H9 (cell line): ENCODE measurements at regions not wholly inside any gene's neighbourhood (a gene's known extent, or its start where the extent isn't known, plus 50 kb on each side); places are given as distances from the start of the nearest gene placed in this dataset.

Experiments
- DNase-seq: peaks from one replicate; pipeline ENCODE4 v3.0.0-alpha.2; 2017
- H2AFZ ChIP-seq: one replicate; pipeline ENCODE4 v1.6.1; 2013; ENCODE audit warnings: mild to moderate bottlenecking, low read length, control low read depth, moderate library complexity
- H2AK5ac ChIP-seq: 2 replicates; pipeline ENCODE4 v1.6.1; 2013; ENCODE audit warnings: low read length, control low read depth, mixed read lengths; ENCODE audit not compliant: insufficient read length
- H2BK120ac ChIP-seq: one replicate; pipeline ENCODE4 v1.6.1; 2013; ENCODE audit warnings: low read depth, mild to moderate bottlenecking, low read length, control low read depth, inconsistent platforms; ENCODE audit not compliant: poor library complexity, severe bottlenecking
- H2BK12ac ChIP-seq: 2 replicates; pipeline ENCODE4 v1.6.1; 2013; ENCODE audit warnings: low read length, control low read depth, mixed read lengths, low read depth; ENCODE audit not compliant: insufficient read length
- H2BK15ac ChIP-seq: 2 replicates; pipeline ENCODE4 v1.6.1; 2013; ENCODE audit warnings: low read depth, low read length, control low read depth
- H2BK20ac ChIP-seq: one replicate; pipeline ENCODE4 v1.6.1; 2013; ENCODE audit warnings: low read depth, mild to moderate bottlenecking, low read length, control low read depth, inconsistent platforms; ENCODE audit not compliant: poor library complexity, severe bottlenecking
- H2BK5ac ChIP-seq: 2 replicates; pipeline ENCODE4 v1.6.1; 2013; ENCODE audit warnings: low read length, control low read depth, mixed read lengths; ENCODE audit not compliant: insufficient read length
- H3K14ac ChIP-seq: 2 replicates; pipeline ENCODE4 v1.6.1; 2013; ENCODE audit warnings: low read length, control low read depth; ENCODE audit not compliant: insufficient read depth
- H3K18ac ChIP-seq: 2 replicates; pipeline ENCODE4 v1.6.1; 2013; ENCODE audit warnings: low read depth, mild to moderate bottlenecking, mixed read lengths, low read length, control low read depth; ENCODE audit not compliant: insufficient read length
- H3K23ac ChIP-seq: 2 replicates; pipeline ENCODE4 v1.6.1; 2013; ENCODE audit warnings: low read length, control low read depth, mixed read lengths, low read depth; ENCODE audit not compliant: insufficient read length
- H3K23me2 ChIP-seq: 2 replicates; pipeline ENCODE4 v1.6.1; 2013; ENCODE audit warnings: low read depth, mild to moderate bottlenecking, mixed read lengths, low read length, control low read depth; ENCODE audit not compliant: insufficient read length, poor library complexity, severe bottlenecking
- H3K27ac ChIP-seq: 2 replicates; pipeline ENCODE4 v1.5.1; 2013; ENCODE audit warnings: low read length, control low read depth, mixed read lengths, low read depth; ENCODE audit not compliant: insufficient read length
- H3K27me3 ChIP-seq: 2 replicates; pipeline ENCODE4 v1.6.1; 2013; ENCODE audit warnings: low read length, control low read depth, inconsistent platforms; ENCODE audit not compliant: insufficient read depth
- H3K4ac ChIP-seq: 2 replicates; pipeline ENCODE4 v1.6.1; 2013; ENCODE audit warnings: low read depth, mild to moderate bottlenecking, control low read depth, inconsistent platforms, low read length, moderate library complexity
- H3K4me1 ChIP-seq: 2 replicates; pipeline ENCODE4 v1.6.1; 2013; ENCODE audit warnings: low read length, control low read depth, inconsistent platforms; ENCODE audit not compliant: insufficient read depth
- H3K4me2 ChIP-seq: 2 replicates; pipeline ENCODE4 v1.6.1; 2013; ENCODE audit warnings: low read length, control low read depth, mixed read lengths; ENCODE audit not compliant: insufficient read length, insufficient read depth
- H3K56ac ChIP-seq: 2 replicates; pipeline ENCODE4 v1.6.1; 2013; ENCODE audit warnings: low read depth, mild to moderate bottlenecking, mixed read lengths, low read length, control low read depth; ENCODE audit not compliant: insufficient read length
- H3K79me1 ChIP-seq: 2 replicates; pipeline ENCODE4 v1.6.1; 2013; ENCODE audit warnings: low read depth, mild to moderate bottlenecking, moderate library complexity, low read length, control low read depth, inconsistent platforms; ENCODE audit not compliant: insufficient read depth, poor library complexity, severe bottlenecking
- H3K79me2 ChIP-seq: 2 replicates; pipeline ENCODE4 v1.6.1; 2013; ENCODE audit warnings: low read length, control low read depth, inconsistent platforms; ENCODE audit not compliant: insufficient read depth
- H3K9ac ChIP-seq: 2 replicates; pipeline ENCODE4 v1.6.1; 2013; ENCODE audit warnings: low read length, control low read depth, mixed read lengths; ENCODE audit not compliant: insufficient read length; ENCODE audit errors: extremely low read depth
- H3K9me3 ChIP-seq: one replicate; pipeline ENCODE4 v1.6.1; 2013; ENCODE audit warnings: low read depth, low read length, inconsistent platforms; ENCODE audit not compliant: control insufficient read depth
- H3T11ph ChIP-seq: one replicate; pipeline ENCODE4 v1.6.1; 2013; ENCODE audit warnings: mild to moderate bottlenecking, low read length, control low read depth, inconsistent platforms
- H4K20me1 ChIP-seq: one replicate; pipeline ENCODE4 v1.6.1; 2013; ENCODE audit not compliant: control insufficient read depth, insufficient read length, insufficient read depth
- H4K5ac ChIP-seq: 2 replicates; pipeline ENCODE4 v1.6.1; 2013; ENCODE audit warnings: low read depth, mild to moderate bottlenecking, mixed read lengths, low read length, control low read depth; ENCODE audit not compliant: insufficient read length
- H4K8ac ChIP-seq: replicated peaks from 2 replicates; pipeline ENCODE4 v1.6.1; 2013; ENCODE audit warnings: low read length, control low read depth, mixed read lengths, low read depth; ENCODE audit not compliant: insufficient read length
- H4K91ac ChIP-seq: 2 replicates; pipeline ENCODE4 v1.6.1; 2013; ENCODE audit warnings: low read depth, mild to moderate bottlenecking, moderate library complexity, mixed read lengths, low read length, control low read depth; ENCODE audit not compliant: insufficient read length
- H3K27ac Mint-ChIP-seq, 3 experiments: 2 replicates in 2 of 3; 3 replicates in 1 of 3; pipeline ENCODE4 v1.8.0; 2020 to 2021; ENCODE audit warnings: mixed read lengths in 3 of 3, mild to moderate bottlenecking in 1 of 3, moderate library complexity in 1 of 3
- H3K27me3 Mint-ChIP-seq: 2 replicates; pipeline ENCODE4 v1.8.0; 2021; ENCODE audit warnings: low read depth, mild to moderate bottlenecking, moderate library complexity, mixed read lengths
- H3K36me3 Mint-ChIP-seq, 3 experiments: 2 replicates in 2 of 3; 3 replicates in 1 of 3; pipeline ENCODE4 v1.8.0; 2020 to 2021; ENCODE audit warnings: low read depth in 3 of 3, mixed read lengths in 3 of 3; ENCODE audit not compliant: insufficient read depth in 1 of 3
- H3K4me1 Mint-ChIP-seq, 2 experiments: 2 replicates each; pipeline ENCODE4 v1.8.0; 2020; ENCODE audit warnings: mixed read lengths in 2 of 2
- H3K4me3 Mint-ChIP-seq, 2 experiments: 2 replicates in 1 of 2; 3 replicates in 1 of 2; pipeline ENCODE4 v1.8.0; 2020 to 2021; ENCODE audit warnings: mild to moderate bottlenecking in 2 of 2, mixed read lengths in 2 of 2, moderate library complexity in 1 of 2
- H3K9me3 Mint-ChIP-seq, 2 experiments: 2 replicates in 1 of 2; 3 replicates in 1 of 2; pipeline ENCODE4 v1.8.0; 2020; ENCODE audit warnings: mild to moderate bottlenecking in 2 of 2, mixed read lengths in 2 of 2, moderate library complexity in 1 of 2
- WGBS: extraction: QIAGEN DNeasy Blood & Tissue Kit; methylation state at CpG from one replicate; pipeline ENCODE4 v1.1.7; 2013; ENCODE audit warnings: missing lambda C conversion rate, low lambda C conversion rate, mixed read lengths; ENCODE audit not compliant: insufficient read length; ENCODE audit errors: extremely low coverage; 5-methylcytosine and 5-hydroxymethylcytosine counted together
- TF ChIP-seq, protein P1 (sequence below): fragments of 200-600 bp; sonication (generic); conservative IDR thresholded peaks from 3 replicates; pipeline ENCODE4 v1.8.0; 2021; ENCODE audit warnings: antibody characterized with exemption, mild to moderate bottlenecking

DNA sequence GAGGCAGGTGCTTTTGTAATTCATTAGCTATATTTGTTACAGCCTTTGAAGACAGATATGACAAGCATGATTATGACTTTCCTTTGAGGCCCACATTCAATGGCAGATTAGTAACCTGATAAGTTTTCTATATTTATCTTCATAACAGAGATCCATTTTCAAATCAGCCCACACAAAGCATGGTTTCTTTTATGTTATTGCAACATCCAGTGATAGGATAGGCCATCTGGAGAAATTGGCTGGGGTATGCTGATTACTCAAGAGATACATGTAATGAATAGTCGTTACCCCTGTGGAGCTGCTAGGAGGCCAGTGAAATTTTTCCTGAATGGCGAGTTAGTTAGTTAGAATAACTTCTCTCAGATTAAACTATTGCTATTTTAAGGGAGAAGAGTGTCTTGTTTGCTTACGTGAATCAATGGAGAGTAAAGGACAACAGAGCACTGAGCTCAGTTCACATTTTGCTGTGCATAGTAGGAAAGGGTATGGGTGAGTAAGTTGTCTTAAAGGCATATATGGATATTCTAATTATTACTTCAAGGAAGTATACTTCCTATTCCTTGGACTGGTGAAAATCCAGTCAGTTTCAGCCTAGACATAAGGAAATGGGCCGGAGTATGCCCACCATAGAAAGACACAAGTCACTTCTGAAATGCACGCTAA, 79.2 kb upstream of the DKK2 start:
- Histone ChIP-seq H3K9ac (no peak overlapping the region), H4K20me1 (no peaks in the 10 kb centered on the region), H3T11ph (no peak overlapping the region), H3K4ac (no peak overlapping the region), H3K79me2 (no peaks in the 10 kb centered on the region), H3K27me3 (no peaks in the 10 kb centered on the region), H3K27ac (no peak overlapping the region), H3K23ac (no peak overlapping the region), H2BK120ac (no peak overlapping the region), H3K23me2 (no peaks in the 10 kb centered on the region), H3K4me2 (no peak overlapping the region), H2BK12ac (no peak overlapping the region), H3K18ac (no peak overlapping the region), H3K79me1 (no peaks in the 10 kb centered on the region), H2AK5ac (no peak overlapping the region), H2BK5ac (no peak overlapping the region), H3K9me3 (no peaks in the 10 kb centered on the region), H4K8ac (no peak overlapping the region), H3K4me1 (no peaks in the 10 kb centered on the region), H2BK15ac (no peak overlapping the region), H2BK20ac (no peak overlapping the region), H2AFZ (no peak overlapping the region), H3K14ac (no peak overlapping the region), H3K56ac (no peak overlapping the region), H4K5ac (no peak overlapping the region), H4K91ac (no peak overlapping the region)
- Mint-ChIP-seq H3K4me1 (peaks cover 2% of the 10 kb centered on the region in 2 experiments), H3K4me3 (no peak overlapping the region), H3K27me3 (no peaks in the 10 kb centered on the region), H3K36me3 (peaks cover 2 to 5% (median 2%) of the 10 kb centered on the region in 3 experiments; a peak in 4 of 7 replicates), H3K27ac (no peak overlapping the region; a peak in 1 of 7 replicates), H3K9me3 (peaks cover 9 to 12% of the 10 kb centered on the region in 2 experiments)
- TF ChIP-seq, protein P1, sequence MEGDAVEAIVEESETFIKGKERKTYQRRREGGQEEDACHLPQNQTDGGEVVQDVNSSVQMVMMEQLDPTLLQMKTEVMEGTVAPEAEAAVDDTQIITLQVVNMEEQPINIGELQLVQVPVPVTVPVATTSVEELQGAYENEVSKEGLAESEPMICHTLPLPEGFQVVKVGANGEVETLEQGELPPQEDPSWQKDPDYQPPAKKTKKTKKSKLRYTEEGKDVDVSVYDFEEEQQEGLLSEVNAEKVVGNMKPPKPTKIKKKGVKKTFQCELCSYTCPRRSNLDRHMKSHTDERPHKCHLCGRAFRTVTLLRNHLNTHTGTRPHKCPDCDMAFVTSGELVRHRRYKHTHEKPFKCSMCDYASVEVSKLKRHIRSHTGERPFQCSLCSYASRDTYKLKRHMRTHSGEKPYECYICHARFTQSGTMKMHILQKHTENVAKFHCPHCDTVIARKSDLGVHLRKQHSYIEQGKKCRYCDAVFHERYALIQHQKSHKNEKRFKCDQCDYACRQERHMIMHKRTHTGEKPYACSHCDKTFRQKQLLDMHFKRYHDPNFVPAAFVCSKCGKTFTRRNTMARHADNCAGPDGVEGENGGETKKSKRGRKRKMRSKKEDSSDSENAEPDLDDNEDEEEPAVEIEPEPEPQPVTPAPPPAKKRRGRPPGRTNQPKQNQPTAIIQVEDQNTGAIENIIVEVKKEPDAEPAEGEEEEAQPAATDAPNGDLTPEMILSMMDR = no peak
- no CpG with 5 or more reads among the region's 5 CpGs for WGBS
- DNase-seq = no peak
